GM21576 (cell line): ENCODE measurements at regions not wholly inside any gene's neighbourhood (a gene's known extent, or its start where the extent isn't known, plus 50 kb on each side); places are given as distances from the start of the nearest gene placed in this dataset.
"Not testable (repeated sequence)": the region's sequence is repeated elsewhere in the genome, so short reads cannot be mapped to it uniquely, and the experiment has no call there.

Experiments used
- ATAC-seq: cut with Tn5 transposase; IDR thresholded peaks from one replicate; pipeline ENCODE4 v1.9.1; 2021; ENCODE audit warnings: mild to moderate bottlenecking, moderate library complexity; ENCODE audit not compliant: unreplicated experiment

DNA sequence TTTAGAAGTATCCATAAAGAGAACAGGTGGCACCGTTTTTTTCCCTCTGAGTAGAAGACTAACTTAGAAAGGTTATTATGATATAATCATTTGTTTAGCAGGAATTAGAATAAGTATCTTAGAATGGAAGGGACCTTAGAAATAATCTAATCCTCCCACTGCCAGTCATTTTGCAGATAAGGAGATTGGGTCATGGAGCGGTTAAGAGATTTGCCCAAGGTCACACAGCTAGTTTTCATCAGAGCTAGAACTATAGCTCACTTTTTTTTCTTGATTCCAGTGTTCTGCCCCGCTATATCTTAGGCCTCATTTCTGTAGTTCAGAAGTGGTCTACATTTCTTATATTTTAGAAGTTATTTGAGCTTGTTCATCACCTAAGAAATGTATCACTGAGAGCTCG, 139.6 kb downstream of the PRL start:
- no peak for ATAC-seq

DNA sequence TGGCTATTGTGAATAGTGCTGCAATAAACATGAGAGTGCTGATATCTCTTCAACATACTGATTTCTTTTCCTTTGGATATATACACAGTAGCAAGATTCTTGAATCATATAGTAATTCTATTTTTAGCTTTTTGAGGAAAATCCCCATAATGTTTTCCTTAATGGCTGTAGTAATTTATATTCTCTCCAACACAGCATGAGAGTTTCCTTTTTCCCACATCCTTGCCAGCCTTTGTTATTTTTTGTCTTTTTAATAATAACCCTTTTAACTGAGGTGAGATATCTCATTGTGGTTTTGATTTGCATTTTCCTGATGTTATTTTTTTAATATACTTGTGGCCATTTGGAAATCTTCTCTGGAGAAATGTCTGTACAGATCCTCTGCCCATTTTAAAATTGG, 132.6 kb downstream of the PRL start:
- ATAC-seq, result no peak

DNA sequence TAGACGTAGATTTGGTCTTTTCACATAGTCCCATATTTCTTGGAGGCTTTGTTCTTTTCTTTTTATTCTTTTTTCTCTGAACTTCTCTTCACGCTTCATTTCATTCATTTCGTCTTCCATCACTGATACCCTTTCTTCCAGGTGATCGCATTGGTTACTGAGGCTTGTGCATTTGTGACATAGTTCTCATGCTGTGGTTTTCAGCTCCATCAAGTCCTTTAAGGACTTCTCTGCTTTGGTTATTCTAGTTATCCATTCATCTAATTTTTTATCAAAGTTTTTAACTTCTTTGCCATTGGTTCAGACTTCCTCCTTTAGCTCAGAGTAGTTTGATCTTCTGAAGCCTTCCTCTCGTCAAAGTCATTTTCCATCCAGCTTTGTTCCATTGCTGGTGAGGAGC, 125.8 kb downstream of the PRL start:
- not testable (repeated sequence) for ATAC-seq

DNA sequence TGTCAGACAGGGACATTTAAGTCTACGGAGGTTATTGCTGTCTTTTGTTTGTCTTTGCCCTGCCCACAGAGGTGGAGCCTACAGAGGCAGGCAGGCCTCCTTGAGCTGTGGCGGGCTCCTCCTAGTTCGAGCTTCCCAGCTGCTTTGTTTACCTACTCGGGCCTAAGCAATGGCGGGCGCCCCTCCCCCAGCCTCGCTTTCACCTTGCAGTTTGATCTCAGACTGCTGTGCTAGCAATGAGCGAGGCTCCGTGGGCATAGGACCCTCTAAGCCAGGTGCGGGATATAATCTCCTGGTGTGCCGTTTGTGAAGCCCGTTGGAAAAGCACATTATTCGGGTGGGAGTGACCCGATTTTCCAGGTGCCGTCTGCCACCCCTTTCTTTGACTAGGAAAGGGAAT, 125.0 kb downstream of the PRL start:
- not testable (repeated sequence) for ATAC-seq

DNA sequence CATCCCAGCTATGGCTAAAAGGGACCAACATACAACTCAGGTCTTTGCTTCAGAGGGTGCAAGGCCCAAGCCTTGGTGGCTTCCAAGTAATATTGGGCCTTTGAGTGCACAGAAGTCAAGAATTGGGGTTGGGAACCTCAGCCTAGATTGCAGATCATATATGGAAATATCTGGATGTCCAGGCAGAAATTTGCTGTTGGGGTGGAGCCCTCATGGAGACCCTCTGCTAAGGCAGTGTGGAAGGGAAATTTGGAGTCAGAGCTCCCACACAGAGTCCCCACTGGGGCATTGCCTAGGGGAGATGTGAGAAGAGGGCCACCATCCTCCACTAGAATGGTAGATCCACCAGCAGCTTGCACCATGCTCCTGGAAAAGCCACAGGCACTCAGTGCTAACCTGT, 123.5 kb downstream of the PRL start:
- no peak for ATAC-seq

DNA sequence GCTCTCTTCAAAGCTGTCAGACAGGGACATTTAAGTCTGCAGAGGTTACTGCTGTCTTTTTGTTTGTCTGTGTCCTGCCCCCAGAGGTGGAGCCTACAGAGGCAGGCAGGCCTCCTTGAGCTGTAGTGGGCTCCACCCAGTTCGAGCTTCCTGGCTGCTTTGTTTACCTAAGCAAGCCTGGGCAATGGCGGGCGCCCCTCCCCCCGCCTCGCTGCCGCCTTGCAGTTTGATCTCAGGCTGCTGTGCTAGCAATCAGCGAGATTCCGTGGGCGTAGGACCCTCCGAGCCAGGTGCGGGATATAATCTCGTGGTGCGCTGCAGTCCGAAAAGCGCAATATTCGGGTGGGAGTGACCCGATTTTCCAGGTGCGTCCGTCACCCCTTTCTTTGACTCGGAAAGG, 116.6 kb downstream of the PRL start:
- ATAC-seq, result not testable (repeated sequence)

DNA sequence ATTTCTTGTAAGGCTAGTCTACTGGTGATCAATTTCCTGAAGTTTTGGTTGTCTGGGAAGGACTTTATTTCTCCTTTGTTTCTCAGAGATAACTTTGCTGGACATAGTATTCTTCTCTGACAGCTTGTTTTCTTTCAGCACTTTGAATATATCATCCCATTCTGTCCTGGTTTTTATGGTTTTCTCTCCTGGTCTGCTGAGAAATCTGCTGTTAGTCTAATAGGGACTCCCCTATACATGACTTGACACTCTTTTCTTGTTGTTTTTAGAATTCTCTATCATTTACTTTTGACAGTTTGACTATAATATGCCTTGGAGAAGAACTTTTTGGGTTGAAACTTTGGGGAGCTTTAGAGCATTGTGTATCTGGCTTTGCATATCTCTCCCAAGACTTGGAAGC, 112.5 kb downstream of the PRL start:
- ATAC-seq, result no peak

DNA sequence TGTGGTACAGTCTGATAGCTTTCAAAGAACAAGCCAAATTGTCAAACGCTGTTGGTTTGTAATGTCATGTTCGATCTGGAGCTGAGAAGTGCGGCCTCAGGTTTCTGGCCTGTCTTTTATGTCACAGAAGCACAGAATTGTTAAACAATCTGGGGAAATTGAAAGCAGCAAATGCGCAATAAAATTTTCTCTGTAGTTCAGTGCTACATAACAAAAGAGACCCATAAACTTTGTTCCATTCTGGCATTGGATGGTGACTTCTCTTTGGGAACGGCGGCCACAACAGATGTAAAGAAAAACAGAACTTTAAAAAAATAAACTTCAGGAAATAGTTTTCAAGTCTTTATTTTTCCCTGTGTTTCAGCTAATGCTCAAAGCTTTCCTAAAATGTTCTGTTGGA, 106.9 kb downstream of the PRL start:
- no peak for ATAC-seq

DNA sequence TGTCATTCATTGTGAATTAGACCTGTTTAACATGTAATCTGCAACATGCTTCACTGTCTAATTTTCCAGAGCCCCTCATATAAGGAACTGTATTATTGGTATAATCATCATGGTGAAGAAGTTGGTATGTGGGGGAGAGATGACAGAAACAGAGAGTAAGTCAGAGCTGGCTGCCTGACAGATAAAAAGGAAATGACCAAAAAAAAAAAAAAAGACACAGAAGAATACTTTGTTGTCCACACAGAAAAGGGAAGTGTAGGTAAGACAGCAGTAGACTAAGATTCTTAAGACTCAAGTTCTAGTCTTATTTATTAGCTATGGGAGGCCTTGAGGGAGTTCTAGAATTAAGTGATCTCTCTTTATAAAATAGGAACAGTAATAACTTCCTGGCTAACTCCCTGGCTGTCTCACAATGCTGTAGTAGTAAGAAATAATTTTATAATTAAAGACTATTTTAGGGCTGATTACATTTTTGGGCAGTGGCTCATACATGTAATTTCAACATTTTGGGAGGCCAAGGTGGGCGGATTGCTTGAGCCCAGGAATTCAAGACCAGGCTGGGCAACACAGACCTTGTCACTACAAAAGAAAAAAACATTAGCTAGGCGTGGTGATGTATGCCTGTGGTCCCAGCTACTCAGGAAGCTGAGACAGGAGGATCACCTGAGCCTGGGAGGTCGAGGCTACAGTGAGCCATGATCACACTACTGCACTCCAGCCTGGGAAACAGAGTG, 102.5 kb downstream of the PRL start:
- no peak for ATAC-seq

DNA sequence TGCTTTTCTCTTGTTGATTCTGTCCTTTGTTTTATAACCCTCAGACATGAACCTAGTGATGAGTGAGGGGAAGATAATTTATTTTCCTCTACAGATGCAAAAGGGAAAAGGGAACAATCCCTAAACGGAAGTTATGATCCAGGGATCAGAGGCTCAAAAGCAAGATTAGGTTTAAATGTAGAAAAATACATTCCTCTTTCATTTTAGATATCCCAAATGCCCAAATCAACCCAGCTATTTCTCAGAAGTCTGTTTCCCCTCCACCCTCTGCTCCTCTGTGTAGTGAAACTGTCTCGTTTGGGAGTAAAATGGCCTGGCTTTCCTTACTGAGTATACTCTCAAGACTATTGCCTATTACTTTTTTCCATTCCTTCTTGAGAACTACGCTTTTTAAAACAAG, 97.1 kb downstream of the PRL start:
- no peak for ATAC-seq

DNA sequence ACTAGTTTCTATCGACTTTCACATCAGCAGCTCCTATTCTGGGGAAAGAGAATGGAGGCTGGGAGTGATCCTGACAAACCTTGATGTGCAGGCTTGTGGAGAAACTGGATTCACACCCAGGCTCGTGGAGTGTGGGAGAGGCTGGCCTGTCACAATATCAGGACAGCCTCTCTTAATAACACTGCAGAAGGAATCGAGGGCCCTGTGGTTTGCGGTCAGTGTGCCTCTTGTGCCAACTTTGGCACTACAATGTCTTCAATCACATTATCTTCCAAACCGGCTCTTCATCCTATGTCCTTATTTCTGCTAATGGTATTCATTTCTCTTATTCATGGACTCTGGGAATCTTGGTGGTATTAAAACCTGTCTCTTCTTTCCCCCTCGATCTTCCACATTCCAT, 92.7 kb downstream of the PRL start:
- ATAC-seq, result no peak

DNA sequence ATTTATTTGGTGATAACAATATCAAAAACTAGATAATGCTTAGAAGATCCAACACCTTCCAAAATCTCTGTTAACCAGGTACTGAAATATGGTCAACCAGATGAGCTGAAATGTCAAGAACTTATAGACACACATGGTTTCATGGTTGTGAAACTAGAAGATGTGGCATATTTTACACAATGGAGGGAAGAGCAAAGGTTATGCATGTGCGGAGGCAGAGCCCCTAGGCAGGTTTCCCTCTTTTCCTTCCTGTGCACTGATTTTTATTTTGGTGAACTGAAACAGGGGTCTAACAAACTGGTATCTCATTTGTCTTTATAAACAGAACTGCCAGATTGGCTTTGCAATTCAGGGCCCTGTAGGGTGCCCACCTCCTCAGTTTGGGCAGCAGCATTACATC, 91.6 kb downstream of the PRL start:
- no peak for ATAC-seq

DNA sequence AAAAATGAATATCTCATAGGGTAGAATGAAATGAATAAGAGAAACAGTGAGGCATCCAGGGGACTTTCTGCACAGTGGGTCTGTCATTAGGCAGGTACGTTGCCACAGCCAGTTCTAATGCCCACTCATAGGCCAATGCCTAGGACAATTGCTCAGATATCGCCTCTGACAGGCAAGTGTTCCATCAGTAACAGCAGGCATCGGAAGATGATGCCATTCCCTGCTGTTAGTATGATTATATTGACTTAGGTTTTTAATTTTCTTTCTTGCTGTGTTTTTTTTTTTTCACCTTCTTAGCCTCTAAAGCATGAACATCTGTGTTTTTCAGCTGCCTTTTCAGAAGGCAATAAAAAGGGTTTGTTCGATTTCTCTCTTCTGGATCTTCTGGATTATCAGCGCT, 90.7 kb downstream of the PRL start:
- ATAC-seq, result no peak

DNA sequence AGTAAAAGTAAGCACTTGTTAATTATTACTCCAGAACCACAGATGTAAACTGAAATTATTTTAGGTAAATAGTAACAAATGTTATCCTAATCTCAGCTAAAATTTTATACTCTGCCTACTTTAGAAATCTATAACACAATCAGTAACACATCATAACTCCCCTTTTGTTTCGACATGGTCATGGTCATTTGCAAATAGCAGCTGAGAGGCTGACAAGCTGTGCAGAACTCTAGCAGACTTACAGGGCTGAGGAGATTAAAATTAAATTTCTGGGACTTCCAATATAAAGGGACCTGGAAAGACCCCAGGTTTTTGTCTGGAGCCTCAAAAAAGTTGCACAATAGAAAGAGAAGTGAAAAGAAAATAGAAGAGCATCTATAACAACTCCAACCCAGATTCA, 88.8 kb downstream of the PRL start:
- no peak for ATAC-seq

DNA sequence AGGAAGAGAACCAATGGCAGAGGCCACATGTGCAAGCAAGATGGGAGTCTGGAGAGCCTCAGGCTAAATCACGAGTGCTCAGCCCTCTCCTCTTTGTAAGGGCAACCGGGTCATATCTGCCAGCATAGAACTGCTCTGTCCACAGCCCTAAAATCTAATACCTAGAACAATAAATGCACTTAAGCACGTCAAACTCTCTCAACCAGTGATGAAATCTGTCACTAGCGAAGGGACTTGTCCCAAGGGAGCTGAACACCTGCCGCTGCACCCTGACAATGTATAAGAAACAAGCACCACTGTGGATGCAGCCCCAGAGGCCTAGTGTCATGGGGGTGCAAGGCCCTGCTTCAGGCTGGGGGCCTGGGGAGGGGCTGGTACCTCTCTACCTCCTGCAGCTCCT, 82.5 kb downstream of the PRL start:
- ATAC-seq, result no peak

DNA sequence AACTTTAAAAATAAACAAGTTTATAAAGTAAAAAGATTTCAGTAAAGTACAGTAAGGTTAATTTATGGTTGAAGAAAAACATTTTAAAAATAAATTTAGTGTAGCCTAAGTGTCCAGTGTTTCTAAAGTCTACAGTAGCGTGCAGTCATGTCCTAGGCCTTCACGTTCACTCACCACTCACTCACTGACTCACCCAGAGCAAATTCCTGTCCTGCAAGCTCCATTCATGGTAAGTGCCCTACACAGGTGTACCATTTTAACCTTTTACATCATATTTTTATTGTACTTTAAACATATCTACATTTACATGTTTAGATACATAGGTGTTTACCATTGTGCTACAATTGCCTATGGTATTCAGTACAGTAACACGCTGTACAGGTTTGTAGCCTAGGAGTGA, 81.4 kb downstream of the PRL start:
- not testable (repeated sequence) for ATAC-seq

DNA sequence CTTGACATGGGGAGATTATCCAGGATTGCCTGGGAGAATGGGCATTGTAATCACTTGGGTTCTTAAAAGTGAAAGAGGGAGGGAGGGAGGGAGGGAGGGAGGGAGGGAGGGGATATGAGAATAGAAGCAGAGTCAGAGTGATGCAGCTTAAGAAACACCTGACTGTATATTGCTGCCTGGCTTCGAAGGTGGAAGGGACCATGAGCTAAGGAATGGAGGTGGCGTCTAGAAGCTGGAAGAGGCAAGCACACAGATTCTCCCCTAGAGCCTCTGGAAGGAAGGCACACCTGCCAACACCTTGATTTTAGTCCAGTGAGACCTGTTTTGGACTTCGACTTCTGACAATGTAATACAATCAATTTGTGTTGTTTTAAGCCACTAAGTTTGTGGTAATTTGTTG, 78.4 kb downstream of the PRL start:
- ATAC-seq, result no peak

DNA sequence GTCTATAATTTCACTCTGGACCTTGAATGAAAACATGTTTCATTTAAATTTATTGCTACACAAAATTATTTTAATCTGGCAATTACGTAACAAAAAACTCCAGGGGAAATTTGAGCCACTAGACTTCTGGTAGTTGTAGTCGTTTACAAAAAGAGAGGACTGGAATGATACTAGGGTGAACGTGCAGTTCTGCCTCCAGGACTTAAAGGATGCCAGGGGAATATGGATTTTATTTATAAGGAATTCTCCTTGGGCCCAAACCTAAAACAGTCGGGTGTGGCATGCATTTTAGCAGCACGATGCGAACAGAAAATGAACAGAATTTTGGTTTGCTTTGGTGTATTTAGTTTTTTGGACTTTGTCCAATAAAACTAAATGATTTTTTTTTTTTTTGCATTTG, 76.9 kb downstream of the PRL start:
- no peak for ATAC-seq

DNA sequence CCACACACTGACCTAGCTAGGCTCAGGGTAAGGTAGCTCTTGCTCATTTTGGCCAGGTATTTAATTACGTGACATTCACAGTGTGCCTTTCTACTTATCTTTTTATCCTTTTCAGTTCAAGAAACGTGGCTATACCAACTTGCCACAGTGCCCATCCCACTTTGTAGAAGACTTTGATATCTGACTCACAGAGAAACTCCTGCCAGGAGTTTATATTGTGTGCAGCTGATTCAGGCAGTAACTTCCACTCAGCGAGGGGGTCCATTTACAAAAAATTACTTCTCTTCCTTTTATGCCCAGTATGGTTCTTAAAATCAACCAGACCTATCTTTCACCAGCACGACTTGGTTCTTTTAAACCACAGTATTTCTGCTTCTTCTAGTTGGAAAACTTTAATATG, 75.6 kb downstream of the PRL start:
- ATAC-seq, result no peak

DNA sequence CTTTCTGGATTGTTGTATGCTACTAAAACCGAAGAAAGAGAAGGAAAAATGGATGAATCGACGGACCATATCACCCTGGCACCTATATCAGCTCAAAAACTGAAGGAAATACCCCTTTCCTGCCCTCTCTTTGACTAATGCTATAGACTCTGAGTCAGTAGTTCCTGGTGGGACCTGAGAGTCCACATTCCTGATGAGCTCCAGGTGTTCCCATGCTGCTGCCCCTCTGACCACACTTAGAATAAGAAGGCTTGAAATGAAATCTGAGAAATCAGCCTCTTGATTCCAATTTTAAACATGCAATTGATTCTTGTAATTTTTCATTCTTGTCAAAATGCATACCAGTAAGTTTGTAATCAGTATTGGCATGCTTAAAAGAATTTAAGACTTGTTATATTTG, 75.2 kb downstream of the PRL start:
- no peak for ATAC-seq

DNA sequence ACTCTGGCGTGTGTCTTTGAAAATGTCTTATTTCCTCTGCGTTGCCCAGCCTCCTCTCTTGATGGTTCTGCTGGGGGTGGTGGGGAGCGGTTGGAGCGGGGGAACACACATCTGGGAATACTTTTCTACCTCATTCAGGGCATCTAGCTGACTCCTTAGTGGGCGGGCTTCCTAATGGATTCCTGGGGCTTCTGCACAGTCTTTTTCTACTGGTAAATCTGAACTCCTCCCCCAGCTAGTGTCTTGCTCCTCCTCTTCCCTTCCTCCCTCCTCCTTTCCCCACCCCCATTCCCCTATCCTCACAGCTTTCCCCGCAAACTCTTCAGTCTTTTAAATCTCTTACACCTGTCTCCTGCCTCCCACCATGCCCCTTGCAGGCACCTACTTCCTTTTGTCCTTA, 74.4 kb downstream of the PRL start:
- ATAC-seq, result no peak

DNA sequence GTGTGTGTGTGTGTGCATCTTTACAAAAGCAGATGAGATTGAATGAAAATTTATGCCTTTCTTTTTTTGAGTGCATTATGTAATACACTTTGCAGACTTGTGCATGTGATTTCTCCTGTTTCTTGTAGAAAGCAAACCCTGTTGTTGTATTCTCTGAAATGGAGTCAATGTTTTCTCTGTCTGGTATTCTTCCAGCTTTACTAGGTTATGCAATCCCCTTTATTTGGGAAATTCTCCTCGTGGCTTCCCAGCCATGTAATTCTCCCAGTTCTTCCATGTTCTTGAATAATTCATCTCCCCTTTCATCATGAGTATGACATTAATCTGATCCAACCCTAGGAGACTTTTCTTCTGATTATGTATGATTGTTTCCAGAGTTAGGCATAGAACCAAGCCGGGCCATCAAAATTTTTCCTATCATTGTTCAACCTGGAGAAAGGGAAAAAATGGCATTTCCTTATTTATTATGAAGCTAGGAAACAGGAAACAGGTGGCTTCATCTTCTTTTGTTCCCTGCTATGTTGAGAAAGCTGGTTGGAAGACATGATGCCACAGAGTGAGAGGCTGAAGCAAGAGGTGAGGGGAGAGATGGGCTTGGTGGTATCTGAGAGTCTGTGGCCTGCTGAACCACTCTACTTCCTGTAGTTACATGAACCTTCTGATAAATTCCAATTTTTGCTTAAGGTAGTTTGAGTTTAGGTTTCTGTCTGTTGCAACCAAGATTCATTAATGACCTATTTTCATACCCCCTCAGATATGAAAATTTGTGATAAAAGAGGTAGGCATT, 68.8 kb downstream of the PRL start:
- ATAC-seq, result no peak

DNA sequence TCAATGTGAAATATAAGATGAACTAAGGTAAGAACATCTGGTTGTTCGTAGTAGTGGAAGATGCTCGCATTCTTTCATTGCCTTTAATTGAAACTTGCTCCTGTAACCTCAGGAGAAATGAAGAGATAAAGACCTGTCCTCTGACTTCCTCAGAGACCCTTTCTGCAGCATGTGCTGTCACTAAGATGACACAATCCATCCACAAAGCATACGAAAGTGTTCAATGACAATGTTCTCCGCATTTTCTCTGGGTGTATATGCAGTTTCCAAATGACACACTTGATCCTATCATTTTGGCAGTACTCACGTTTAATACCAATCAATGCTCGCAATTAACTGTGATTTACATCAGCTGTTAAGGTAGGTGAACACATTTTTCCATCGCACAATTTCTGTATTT, 65.8 kb downstream of the PRL start:
- no peak for ATAC-seq
